ENCODE measurements at regions not wholly inside any gene's neighbourhood (a gene's known extent, or its start where the extent isn't known, plus 50 kb on each side); places are given as distances from the start of the nearest gene placed in this dataset.

- TF ChIP-seq CTCF (conservative IDR thresholded peaks at IDR 0.05; ENCODE audit: low read length) = no peak
- no peak overlapping the region for H3K4me3 ChIP-seq (ENCODE audit: low read length)
- no peak for DNase-seq (ENCODE audit: low read depth)
Measured at GRCh38 chr10:2019281-2019680, 282.0 kb upstream of the ADARB2 start.

GRCh38 chr10:2014541-2014940 lies 277.2 kb upstream of the ADARB2 start:
- DNase-seq (ENCODE audit: low read depth) = no peak
- no peak overlapping the region for H3K4me3 ChIP-seq (ENCODE audit: low read length)
- TF ChIP-seq CTCF (conservative IDR thresholded peaks at IDR 0.05; ENCODE audit: low read length) = no peak

GRCh38 chr10:2012209-2012608 lies 274.9 kb upstream of the ADARB2 start:
- TF ChIP-seq CTCF (conservative IDR thresholded peaks at IDR 0.05; ENCODE audit: low read length) = no peak
- DNase-seq (ENCODE audit: low read depth) = no peak
- no peak overlapping the region for H3K4me3 ChIP-seq (ENCODE audit: low read length)

GRCh38 chr10:2011106-2011716 lies 273.9 kb upstream of the ADARB2 start:
- no peak overlapping the region for H3K4me3 ChIP-seq (ENCODE audit: low read length)
- TF ChIP-seq CTCF (conservative IDR thresholded peaks at IDR 0.05; ENCODE audit: low read length) = no peak
- DNase-seq (ENCODE audit: low read depth) = no peak

DNA sequence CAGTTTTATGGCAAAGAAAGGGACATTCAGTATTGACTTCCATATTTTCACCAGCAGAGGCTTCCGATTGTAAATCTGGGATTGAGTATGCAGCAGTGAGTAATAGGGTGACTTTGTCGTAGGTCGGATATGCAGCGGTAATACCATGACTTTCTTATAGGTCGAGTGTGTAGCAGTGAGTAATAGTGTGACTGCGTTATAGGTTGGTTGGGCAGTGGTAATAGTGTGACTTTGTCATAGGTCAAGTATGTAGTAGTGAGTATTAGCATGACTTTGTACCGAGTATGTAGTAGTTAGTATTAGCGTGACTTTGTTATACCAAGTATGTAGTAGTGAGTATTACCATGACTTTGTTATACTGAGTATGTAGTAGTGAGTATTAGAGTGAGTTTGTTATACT lies 268.2 kb upstream of the ADARB2 start:
- no peak overlapping the region for H3K4me3 ChIP-seq (ENCODE audit: low read length)
- TF ChIP-seq CTCF (conservative IDR thresholded peaks at IDR 0.05; ENCODE audit: low read length) = no peak

GRCh38 chr10:1992930-1993329 lies 255.6 kb upstream of the ADARB2 start:
- no peak for TF ChIP-seq CTCF (conservative IDR thresholded peaks at IDR 0.05; ENCODE audit: low read length)
- no peak for DNase-seq (ENCODE audit: low read depth)
- no peak overlapping the region for H3K4me3 ChIP-seq (ENCODE audit: low read length)

More for the DNA sequence above, 268.2 kb upstream of the ADARB2 start:
- no peak for DNase-seq (ENCODE audit: low read depth)

DNA sequence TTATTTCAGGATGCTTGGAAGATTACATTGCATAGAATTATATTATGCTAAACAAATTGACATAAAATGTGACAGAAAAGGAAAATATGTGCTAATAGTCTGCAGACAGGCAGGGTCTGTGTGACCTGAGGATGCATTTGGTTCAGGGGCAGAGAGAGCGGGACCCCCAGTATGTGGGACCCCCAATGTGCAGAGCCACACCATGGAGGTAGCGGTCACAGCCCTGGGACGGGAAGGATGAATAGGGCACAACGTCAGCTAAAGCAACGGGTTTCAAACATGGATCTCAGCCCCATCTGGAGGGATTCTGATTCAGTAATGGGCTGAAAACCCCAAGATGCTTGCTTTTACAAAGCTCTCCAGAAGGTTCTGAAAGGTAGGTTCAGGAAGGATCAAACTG lies 251.8 kb upstream of the ADARB2 start:
- H3K4me3 ChIP-seq (ENCODE audit: low read length) = no peak overlapping the region
- TF ChIP-seq CTCF (conservative IDR thresholded peaks at IDR 0.05; ENCODE audit: low read length) = no peak
- no peak for DNase-seq (ENCODE audit: low read depth)

All from AG10803 (cell line).